ENCODE measurements at regions not wholly inside any gene's neighbourhood (a gene's known extent, or its start where the extent isn't known, plus 50 kb on each side); places are given as distances from the start of the nearest gene placed in this dataset.

DNA sequence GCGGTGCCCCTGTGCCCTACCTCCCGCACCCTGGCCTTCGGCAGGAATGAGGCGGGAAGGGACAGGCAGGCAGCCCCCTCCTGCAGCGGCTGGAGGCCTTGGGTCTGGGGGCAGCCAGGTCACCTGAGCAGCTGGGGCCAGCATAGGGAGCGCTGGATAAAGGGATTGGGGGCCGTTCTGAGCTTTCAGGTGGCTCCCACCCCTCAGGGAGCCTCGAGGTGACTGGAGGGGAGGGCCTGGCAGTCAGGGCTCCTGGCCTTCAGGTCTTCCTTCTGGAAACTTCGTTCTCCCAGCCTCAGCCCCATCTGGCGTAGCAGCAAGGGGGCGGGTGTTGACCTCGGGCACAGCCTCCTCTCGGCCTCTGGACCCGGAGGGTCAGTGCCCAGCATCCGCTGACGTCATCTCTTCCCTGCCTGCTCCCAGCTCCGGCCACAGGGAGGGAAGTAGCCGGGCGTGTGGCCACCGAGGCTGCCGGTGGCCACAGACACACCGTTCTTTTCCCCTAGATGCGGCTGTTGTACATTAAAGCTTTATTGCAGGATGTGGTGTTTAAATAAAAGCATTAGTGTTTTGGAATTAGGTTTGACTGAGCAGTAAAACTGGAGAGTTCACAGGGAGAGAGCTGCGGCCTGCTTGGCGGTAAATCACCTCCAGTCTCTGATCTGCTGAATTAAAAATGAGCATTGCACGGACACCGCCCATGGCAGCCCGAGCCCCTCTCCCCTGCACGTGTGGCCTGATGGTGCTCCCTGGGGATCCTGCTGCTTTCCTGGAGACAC lies 80.0 kb upstream of the GATA5 start (continued):
- TF ChIP-seq YEATS2 (CRISPR knock-in tag; IDR thresholded peaks at IDR 0.05; ENCODE audit: borderline replicate concordance) (peak; percentile 42; the same call in 1 of the 2 replicates), ELF1 (CRISPR knock-in tag; IDR thresholded peaks at IDR 0.05) (no peak), FOXA3 (CRISPR knock-in tag; IDR thresholded peaks at IDR 0.05) (peak; percentile 41; the same call in 1 of the 2 replicates), ZNF431 (CRISPR knock-in tag; IDR thresholded peaks at IDR 0.05; ENCODE audit: borderline replicate concordance, low read depth) (no peak), ZNF543 (CRISPR knock-in tag; IDR thresholded peaks at IDR 0.05) (no peak), RFXANK (CRISPR knock-in tag; IDR thresholded peaks at IDR 0.05) (no peak), FOSL2 (CRISPR knock-in tag; IDR thresholded peaks at IDR 0.05) (peak; percentile 59), GABPA (IDR thresholded peaks at IDR 0.05; ENCODE audit: low read depth, low read length) (peak; percentile 47; the same call in 1 of the 2 replicates), GABPA (CRISPR knock-in tag; IDR thresholded peaks at IDR 0.05; ENCODE audit: low read depth) (peak; percentile 79), FOSL1 (CRISPR knock-in tag; IDR thresholded peaks at IDR 0.05; ENCODE audit: borderline replicate concordance) (no peak), ZNF607 (CRISPR knock-in tag; IDR thresholded peaks at IDR 0.05; ENCODE audit: borderline replicate concordance) (peak; percentile 39; the same call in 1 of the 2 replicates)
- TF ChIP-seq, protein P1, sequence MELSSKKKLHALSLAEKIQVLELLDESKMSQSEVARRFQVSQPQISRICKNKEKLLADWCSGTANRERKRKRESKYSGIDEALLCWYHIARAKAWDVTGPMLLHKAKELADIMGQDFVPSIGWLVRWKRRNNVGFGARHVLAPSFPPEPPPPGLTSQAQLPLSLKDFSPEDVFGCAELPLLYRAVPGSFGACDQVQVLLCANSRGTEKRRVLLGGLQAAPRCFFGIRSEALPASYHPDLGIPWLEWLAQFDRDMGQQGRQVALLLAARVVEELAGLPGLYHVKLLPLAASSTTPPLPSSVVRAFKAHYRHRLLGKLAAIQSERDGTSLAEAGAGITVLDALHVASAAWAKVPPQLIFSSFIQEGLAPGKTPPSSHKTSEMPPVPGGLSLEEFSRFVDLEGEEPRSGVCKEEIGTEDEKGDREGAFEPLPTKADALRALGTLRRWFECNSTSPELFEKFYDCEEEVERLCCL (CRISPR knock-in tag; IDR thresholded peaks at IDR 0.05; ENCODE audit: borderline replicate concordance), result no peak
- TF ChIP-seq, protein P2, sequence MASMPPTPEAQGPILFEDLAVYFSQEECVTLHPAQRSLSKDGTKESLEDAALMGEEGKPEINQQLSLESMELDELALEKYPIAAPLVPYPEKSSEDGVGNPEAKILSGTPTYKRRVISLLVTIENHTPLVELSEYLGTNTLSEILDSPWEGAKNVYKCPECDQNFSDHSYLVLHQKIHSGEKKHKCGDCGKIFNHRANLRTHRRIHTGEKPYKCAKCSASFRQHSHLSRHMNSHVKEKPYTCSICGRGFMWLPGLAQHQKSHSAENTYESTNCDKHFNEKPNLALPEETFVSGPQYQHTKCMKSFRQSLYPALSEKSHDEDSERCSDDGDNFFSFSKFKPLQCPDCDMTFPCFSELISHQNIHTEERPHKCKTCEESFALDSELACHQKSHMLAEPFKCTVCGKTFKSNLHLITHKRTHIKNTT (CRISPR knock-in tag; IDR thresholded peaks at IDR 0.05), result no peak

Data from HepG2 (cell line).